ENCODE measurements at regions not wholly inside any gene's neighbourhood (a gene's known extent, or its start where the extent isn't known, plus 50 kb on each side); places are given as distances from the start of the nearest gene placed in this dataset.

GRCh38 chrX:125782184-125782583 lies 383.9 kb downstream of the DCAF12L2 start:
- H3K27ac ChIP-seq: no peak overlapping the region
- no peaks in the 10 kb centered on the region for H3K4me1 ChIP-seq
- TF ChIP-seq POLR2AphosphoS5 (IDR thresholded peaks at IDR 0.05): no peak
- TF ChIP-seq POLR2A (IDR thresholded peaks at IDR 0.05): no peak
- no peak for TF ChIP-seq EP300 (IDR thresholded peaks at IDR 0.05)
- no peak for TF ChIP-seq CTCF (IDR thresholded peaks at IDR 0.05)
- H3K27me3 ChIP-seq: no peaks in the 10 kb centered on the region
- no peak overlapping the region for H3K4me3 ChIP-seq
- H3K36me3 ChIP-seq: no peaks in the 10 kb centered on the region
- no peak for ATAC-seq
- WGBS, 2 donors (ENCODE audit: low coverage in 1 of 2): 54 to 58% methylated on average over 2 of the region's 2 CpGs
- H3K9me3 ChIP-seq: no peaks in the 10 kb centered on the region

- TF ChIP-seq EP300 (IDR thresholded peaks at IDR 0.05) (no peak), POLR2AphosphoS5 (IDR thresholded peaks at IDR 0.05) (no peak), POLR2A (IDR thresholded peaks at IDR 0.05) (no peak), CTCF (IDR thresholded peaks at IDR 0.05) (no peak)
- Histone ChIP-seq H3K27ac (no peak overlapping the region), H3K27me3 (no peaks in the 10 kb centered on the region), H3K36me3 (no peaks in the 10 kb centered on the region), H3K9me3 (no peaks in the 10 kb centered on the region), H3K4me3 (no peak overlapping the region), H3K4me1 (no peaks in the 10 kb centered on the region)
- 14% methylated on average over 2 of the region's 2 CpGs; no CpG with 5 or more reads in 1 of the 2 donors for WGBS, 2 donors (ENCODE audit: low coverage in 1 of 2)
- ATAC-seq: no peak
Measured at GRCh38 chrX:125786316-125786715, 379.8 kb downstream of the DCAF12L2 start.

- no peak for ATAC-seq
- Histone ChIP-seq H3K27me3 (no peaks in the 10 kb centered on the region), H3K4me1 (no peaks in the 10 kb centered on the region), H3K9me3 (no peaks in the 10 kb centered on the region), H3K27ac (no peak overlapping the region), H3K4me3 (no peak overlapping the region), H3K36me3 (no peaks in the 10 kb centered on the region)
- TF ChIP-seq POLR2A (IDR thresholded peaks at IDR 0.05) (no peak), EP300 (IDR thresholded peaks at IDR 0.05) (no peak), POLR2AphosphoS5 (IDR thresholded peaks at IDR 0.05) (no peak), CTCF (IDR thresholded peaks at IDR 0.05) (no peak)
- WGBS, 2 donors (ENCODE audit: low coverage in 1 of 2): 54 to 58% methylated on average over 3 to 4 of the region's 4 CpGs
Measured at GRCh38 chrX:125791787-125792186, 374.3 kb downstream of the DCAF12L2 start.

GRCh38 chrX:125810856-125811255 lies 355.2 kb downstream of the DCAF12L2 start:
- H3K27me3 ChIP-seq: no peaks in the 10 kb centered on the region
- H3K9me3 ChIP-seq: no peaks in the 10 kb centered on the region
- no peak for ATAC-seq
- TF ChIP-seq POLR2A (IDR thresholded peaks at IDR 0.05) (no peak), EP300 (IDR thresholded peaks at IDR 0.05) (no peak), CTCF (IDR thresholded peaks at IDR 0.05) (no peak), POLR2AphosphoS5 (IDR thresholded peaks at IDR 0.05) (no peak)
- no peak overlapping the region for H3K4me3 ChIP-seq
- WGBS, 2 donors (ENCODE audit: low coverage in 1 of 2): 100% methylated on average over 1 of the region's 4 CpGs; no CpG with 5 or more reads in 1 of the 2 donors
- H3K36me3 ChIP-seq: no peaks in the 10 kb centered on the region
- H3K27ac ChIP-seq: no peak overlapping the region
- no peaks in the 10 kb centered on the region for H3K4me1 ChIP-seq

- no CpG with 5 or more reads among the region's 2 CpGs for WGBS, 2 donors (ENCODE audit: low coverage in 1 of 2)
- H3K36me3 ChIP-seq: no peaks in the 10 kb centered on the region
- H3K27me3 ChIP-seq: no peaks in the 10 kb centered on the region
- H3K4me1 ChIP-seq: no peaks in the 10 kb centered on the region
- H3K4me3 ChIP-seq: no peak overlapping the region
- H3K9me3 ChIP-seq: no peaks in the 10 kb centered on the region
- no peak for TF ChIP-seq POLR2A (IDR thresholded peaks at IDR 0.05)
- TF ChIP-seq CTCF (IDR thresholded peaks at IDR 0.05): no peak
- TF ChIP-seq POLR2AphosphoS5 (IDR thresholded peaks at IDR 0.05): no peak
- no peak for TF ChIP-seq EP300 (IDR thresholded peaks at IDR 0.05)
- ATAC-seq: no peak
- no peak overlapping the region for H3K27ac ChIP-seq
Measured at GRCh38 chrX:125826080-125826479, 340.0 kb downstream of the DCAF12L2 start.

Measured in gastroesophageal sphincter (tissue), 4 donors.